RKO (cell line): ENCODE measurements at regions not wholly inside any gene's neighbourhood (a gene's known extent, or its start where the extent isn't known, plus 50 kb on each side); places are given as distances from the start of the nearest gene placed in this dataset.

Experiments used
- DNase-seq: peaks from one replicate; pipeline ENCODE4 v3.0.0-alpha.2; 2016; ENCODE audit warnings: low spot score

DNA sequence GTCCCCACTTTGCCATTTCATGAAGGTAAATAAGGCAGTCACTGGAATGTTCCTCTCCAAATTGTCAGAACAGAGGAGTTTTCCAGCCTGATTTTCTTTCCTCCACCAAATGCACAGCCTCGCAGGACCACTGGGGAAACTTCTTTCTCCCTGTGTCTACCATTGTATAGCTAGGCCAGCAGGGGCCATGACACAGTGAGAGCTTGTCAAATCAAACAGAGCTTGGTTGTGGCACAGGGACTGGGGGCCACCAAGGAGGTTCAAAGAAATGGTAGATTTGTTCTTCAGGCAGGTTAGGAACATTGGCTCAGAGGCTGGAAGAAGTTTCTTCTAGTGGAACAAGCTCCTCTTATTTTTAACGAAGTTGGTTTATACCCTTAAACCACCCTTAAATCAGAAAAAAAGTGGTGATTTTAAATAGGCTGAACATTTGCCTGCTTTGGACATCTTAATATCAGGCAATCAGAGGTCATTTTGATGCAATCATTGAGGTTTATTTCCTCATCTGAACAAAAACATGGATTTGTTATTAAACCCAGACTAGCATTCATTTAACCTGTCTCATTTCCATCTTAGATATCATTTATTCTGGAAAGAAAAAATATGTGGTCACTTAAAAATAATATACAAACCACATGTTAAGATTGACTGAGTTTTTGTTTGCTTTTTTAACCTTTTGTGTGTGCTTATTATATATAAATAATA, 105.6 kb downstream of the GTPBP8 start:
- no peak for DNase-seq

- DNase-seq = peak; percentile 4
These were observed 107.2 kb downstream of the GTPBP8 start for GRCh38 chr3:113097960-113098447.

DNA sequence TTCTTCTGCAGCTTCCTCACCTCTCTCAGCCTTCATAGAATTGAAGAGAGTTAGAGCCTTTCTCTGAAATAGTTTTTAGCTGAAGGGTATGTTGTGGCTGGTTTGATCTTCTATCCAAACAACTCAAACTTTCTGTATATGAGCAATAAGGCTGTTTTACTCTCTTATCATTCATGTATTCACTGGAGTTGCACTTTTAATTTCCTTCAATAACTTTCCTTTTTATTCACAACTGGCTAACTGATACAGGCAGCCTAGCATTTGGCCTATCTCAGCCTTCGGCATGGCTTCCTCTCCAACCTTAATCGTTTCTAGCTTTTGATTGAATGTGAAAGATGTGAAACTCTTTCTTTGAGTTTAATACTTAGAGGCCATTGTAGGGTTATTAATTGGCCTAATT, 109.3 kb downstream of the GTPBP8 start:
- DNase-seq = no peak

DNA sequence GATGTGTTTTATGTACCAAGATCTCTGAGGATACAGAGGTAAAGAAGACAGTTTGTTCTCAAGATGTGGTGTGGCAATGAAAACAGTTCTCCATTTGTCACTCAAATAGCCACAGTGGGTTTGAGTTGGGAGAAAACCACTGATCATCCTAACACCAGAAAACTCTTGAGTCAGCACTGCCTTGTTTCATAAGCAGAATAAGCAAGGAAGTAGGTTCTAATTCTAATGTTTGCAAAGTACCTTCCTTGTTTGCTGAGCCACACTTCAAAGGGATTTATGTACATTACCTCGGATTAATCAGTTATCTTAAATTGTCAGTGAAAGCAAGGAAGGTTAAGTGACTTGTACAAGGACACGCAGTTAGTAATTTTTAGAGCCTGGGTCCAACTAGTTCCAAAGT, 107.8 kb upstream of the BOC start:
- no peak for DNase-seq

GRCh38 chr3:113104357-113105092, 106.8 kb upstream of the BOC start:
- no peak for DNase-seq

GRCh38 chr3:113105093-113105449, 106.3 kb upstream of the BOC start:
- no peak for DNase-seq

DNA sequence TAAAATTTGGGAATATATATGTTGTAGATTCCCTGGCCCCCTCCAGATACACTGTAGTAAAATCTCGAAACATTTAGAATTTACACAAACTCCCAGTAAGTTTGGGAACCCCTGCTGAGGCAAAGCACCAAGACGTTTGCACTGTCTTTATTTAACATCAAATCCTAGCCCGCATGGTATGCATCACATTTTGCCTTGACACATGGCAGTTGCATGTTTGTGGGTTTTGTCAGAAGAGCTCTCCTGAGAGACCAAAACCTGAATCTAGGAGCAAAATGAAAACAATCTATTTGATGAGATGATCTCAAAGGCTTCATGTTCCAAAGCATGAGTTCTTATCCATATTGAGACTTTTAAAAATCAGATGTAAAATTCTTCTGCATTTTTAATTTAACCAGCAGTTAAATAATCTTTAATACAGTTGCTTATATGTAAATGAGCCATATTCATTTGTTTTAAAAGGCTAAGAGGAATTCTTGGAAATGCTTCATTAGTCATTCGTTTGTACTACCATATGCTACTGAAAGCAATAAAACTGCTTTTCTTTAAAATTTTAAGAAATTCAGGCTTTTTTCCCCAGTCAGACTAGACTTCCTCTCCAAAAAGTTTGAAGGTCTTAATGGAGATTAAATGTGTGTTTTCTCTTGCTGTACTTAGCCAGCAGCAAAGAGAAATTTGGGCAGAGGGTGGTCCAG, 105.2 kb upstream of the BOC start:
- DNase-seq = no peak

GRCh38 chr3:113110267-113110666, 101.1 kb upstream of the BOC start:
- no peak for DNase-seq

GRCh38 chr3:113111011-113111707, 100.2 kb upstream of the BOC start:
- DNase-seq = no peak

DNA sequence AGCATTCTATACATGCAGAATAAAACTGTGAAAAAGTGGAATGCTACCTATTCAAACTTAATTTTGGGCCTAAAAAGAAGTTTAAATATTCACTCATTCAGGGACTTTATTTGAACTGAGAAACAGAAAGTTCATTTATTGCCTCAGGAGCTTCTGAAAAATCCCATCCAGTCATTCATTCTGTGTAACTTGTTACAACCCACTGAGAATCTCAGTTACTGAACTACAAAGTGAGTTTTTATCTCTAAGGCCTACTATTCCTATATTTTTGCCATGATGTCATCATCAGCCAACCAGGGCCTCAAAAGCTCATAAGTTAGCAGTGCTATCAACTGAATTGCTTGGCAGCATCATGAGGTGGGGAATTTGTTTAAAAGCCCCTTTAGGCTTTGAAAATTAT, 98.0 kb upstream of the BOC start:
- no peak for DNase-seq

- no peak for DNase-seq
These were observed 93.7 kb upstream of the BOC start for GRCh38 chr3:113117511-113118234.

GRCh38 chr3:113118336-113118735, 93.0 kb upstream of the BOC start:
- no peak for DNase-seq

GRCh38 chr3:113124256-113124830, 87.0 kb upstream of the BOC start:
- no peak for DNase-seq

DNA sequence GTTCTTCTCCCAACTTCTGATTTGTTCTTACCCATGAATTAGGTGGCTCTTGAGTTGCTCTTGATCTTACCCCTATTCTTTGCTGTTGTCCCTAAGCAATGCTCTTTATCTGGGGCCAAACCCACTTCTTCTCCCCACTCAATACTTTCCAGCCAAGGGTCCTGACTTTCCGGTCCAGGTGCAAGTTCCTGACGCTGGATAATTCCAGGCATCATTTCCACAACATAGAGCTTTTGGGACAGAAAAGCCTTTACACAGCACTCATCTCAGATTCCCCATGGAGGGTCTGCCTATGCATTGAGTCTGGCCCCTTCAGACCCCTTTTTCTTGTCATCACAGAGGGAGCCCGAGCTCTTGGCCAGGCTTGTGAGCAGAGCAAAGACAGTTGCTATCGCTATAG, 85.4 kb upstream of the BOC start:
- DNase-seq = no peak

- peak; percentile 28 for DNase-seq
These were observed 82.9 kb upstream of the BOC start for GRCh38 chr3:113128386-113129015.

DNA sequence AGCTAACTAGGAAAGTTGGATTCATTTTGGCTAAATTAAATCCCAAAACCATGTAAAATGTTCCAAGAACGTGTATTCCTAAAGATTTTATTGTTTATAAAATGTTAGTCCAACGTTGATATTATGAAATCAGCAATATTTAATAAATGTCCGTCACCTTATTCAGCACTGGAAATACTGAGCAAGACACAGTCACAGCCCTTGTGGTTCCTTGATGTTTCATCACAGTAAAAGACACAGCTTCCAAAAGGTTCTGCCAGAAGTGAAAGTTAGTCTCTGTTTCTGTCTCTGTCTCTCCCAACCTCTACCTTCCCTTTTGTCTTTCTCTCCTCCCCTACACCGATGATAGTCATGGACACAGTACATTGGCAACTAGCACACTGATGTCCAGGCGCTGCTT, 82.2 kb upstream of the BOC start:
- no peak for DNase-seq

DNA sequence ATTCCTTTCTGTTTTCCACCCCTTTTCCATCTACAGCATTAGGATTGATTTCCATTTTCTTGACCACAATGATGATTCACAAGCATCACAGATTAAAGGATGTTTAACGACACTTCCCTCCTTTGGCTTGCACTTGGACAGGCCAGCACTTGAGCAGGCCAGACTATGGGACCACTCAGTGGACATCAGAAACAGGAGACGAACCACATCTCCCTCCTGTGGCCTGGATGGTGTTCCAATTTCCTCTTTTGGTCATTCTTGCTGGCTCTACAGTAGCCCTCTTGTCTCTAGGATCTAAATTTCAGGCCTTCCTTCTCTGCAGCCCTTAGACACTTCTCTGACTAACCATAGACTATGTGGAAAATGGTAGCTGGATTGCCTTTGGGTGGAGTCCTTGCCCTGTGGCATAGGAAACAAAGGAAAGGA, 78.8 kb upstream of the BOC start:
- DNase-seq = no peak

DNA sequence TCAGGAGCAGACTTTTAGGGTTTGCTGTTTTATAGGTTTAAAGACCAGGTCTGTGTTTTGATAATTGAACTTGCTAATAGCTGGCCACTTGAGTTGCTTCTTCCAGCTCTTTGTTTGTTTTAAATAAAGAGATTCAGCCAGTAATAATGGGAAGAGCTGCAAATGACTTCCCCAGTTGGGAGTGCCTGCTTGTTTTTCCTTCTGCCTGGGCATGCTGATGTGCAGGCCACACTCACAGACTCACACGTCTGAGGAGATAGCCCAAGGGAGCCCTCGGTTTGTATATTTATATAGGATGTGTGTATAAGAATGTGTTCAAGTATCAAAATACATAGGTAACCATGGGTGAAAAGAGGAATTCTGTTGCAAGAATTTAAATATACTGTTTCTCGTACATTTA, 78.2 kb upstream of the BOC start:
- DNase-seq = no peak

DNA sequence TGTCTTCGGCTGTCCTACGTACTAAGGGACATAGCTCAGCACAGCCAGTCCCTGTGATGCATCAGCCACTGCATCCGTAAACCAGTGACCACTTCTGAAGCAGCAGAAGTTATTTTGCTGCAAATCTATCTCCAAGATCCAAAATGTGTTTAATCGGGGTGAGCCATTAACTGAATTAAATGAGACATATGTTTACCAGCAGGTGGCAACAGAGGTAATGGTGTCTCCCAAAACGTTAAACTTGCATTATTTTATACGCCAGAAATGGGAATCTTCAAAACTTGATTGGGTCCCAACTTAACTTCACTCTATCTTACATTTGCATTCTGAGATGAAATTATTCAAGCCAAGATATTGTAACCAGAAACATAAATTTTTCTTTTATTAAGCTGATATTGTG, 75.3 kb upstream of the BOC start:
- peak; percentile 31 for DNase-seq

- no peak for DNase-seq
These were observed 74.8 kb upstream of the BOC start for GRCh38 chr3:113136544-113136943.
